ENCODE measurements at regions not wholly inside any gene's neighbourhood (a gene's known extent, or its start where the extent isn't known, plus 50 kb on each side); places are given as distances from the start of the nearest gene placed in this dataset.

DNA sequence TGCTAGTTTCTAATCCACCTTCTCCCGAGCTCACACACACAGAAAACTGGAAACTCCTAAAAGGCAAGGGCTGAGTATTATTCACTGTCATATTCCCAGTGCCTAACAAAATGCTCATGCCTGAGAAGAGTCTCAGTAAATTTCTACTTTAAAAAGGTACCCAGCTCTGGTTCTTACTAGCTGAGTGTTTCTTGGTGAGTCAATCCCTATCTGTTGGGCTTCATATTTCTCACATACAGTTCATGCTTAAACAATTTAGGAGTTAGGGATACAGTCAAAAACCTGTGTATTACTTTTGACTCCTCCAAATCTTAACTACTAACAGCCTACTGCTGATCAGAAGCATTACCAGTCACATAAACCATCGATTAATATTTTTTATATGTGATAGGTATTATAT is 204.9 kb downstream of the EN1 start:
- H3K27ac ChIP-seq, result no peak overlapping the region
- DNase-seq (ENCODE audit: low spot score), result no peak
- TF ChIP-seq, protein P1, sequence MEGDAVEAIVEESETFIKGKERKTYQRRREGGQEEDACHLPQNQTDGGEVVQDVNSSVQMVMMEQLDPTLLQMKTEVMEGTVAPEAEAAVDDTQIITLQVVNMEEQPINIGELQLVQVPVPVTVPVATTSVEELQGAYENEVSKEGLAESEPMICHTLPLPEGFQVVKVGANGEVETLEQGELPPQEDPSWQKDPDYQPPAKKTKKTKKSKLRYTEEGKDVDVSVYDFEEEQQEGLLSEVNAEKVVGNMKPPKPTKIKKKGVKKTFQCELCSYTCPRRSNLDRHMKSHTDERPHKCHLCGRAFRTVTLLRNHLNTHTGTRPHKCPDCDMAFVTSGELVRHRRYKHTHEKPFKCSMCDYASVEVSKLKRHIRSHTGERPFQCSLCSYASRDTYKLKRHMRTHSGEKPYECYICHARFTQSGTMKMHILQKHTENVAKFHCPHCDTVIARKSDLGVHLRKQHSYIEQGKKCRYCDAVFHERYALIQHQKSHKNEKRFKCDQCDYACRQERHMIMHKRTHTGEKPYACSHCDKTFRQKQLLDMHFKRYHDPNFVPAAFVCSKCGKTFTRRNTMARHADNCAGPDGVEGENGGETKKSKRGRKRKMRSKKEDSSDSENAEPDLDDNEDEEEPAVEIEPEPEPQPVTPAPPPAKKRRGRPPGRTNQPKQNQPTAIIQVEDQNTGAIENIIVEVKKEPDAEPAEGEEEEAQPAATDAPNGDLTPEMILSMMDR (conservative IDR thresholded peaks at IDR 0.05; ENCODE audit: low read depth), result no peak
- POLR2A ChIA-PET (ENCODE audit: low non-redundant PET), result no interaction called here
- CTCF ChIA-PET, result interaction anchor here (0.5 kb wide), 1 partner anchor 390 kb away, joined by 3 read pairs; no protein-coding TSS in a partner anchor

DNA sequence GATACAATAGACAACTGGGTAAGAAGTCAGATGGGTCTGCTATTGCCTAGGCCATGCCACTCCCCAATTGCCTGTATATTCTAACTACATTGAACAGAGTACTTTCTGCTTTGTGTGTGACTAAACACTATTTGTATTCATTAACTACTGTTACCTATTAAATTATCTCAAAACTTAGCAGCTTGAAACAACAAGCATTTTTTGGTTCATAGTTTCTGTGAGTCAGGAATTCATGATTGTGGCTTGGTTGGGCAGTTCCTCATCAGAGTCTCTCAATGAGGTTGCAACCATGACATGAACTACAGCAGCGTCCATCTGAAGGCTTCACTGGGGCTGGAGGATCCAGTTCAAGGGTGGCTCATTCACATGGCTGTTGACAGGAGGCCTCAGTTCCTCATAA is 205.7 kb downstream of the EN1 start:
- no peak for DNase-seq (ENCODE audit: low spot score)
- ChIA-PET POLR2A (ENCODE audit: low non-redundant PET) (no interaction called here), CTCF (no interaction called here)
- TF ChIP-seq, protein P1 (conservative IDR thresholded peaks at IDR 0.05; ENCODE audit: low read depth), result no peak
- no peak overlapping the region for H3K27ac ChIP-seq

DNA sequence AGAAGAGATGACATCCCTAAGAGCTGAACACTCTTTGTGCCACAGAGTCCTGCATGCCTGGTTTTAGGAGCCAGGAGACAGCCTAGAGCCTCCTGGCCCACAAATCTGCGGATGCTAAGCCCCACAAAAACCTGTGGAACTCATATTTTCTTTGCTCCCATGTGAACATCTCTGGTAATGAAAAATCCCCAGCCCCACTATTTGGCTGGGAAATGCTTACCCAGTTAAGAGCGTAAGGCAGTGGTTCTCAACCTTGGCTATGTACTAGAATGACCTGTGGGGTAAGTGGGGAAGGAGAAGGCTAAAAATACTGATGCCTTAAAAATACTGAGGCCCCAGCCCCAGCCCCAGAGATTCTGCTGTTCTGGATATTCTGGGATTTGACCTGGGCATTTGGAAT is 208.1 kb downstream of the EN1 start:
- POLR2A ChIA-PET (ENCODE audit: low non-redundant PET), result no interaction called here
- H3K27ac ChIP-seq, result no peak overlapping the region
- no peak for DNase-seq (ENCODE audit: low spot score)
- CTCF ChIA-PET, result interaction anchor here (0.5 to 0.7 kb wide), 2 partner anchors 372 to 418 kb away, joined by 3 to 4 read pairs; no protein-coding TSS in a partner anchor
- TF ChIP-seq, protein P1 (conservative IDR thresholded peaks at IDR 0.05; ENCODE audit: low read depth), result no peak

DNA sequence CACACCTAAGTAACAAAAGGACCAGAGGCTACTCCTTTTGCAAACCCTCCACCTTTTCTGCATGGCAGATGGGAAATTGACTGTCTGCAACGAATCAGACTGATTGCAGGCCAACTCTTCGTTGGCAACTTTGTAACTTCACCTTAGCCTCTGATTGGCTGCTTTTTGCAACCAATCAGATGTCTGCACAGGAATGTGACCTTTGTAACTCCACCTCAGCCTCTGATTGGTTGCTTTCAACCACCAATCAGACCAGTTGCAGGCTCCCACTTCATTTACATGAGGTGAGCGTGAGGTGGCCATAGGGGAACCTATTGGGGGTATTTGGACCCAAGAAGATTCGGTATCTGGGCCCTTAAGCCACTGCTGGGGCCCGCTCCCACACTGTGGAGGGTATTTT is 209.0 kb downstream of the EN1 start:
- CTCF ChIA-PET, result interaction anchor here (0.7 kb wide), 1 partner anchor 417 kb away, joined by 4 read pairs; no protein-coding TSS in a partner anchor
- TF ChIP-seq, protein P1 (conservative IDR thresholded peaks at IDR 0.05; ENCODE audit: low read depth), result no peak
- POLR2A ChIA-PET (ENCODE audit: low non-redundant PET), result no interaction called here
- no peak for DNase-seq (ENCODE audit: low spot score)
- H3K27ac ChIP-seq, result no peak overlapping the region

DNA sequence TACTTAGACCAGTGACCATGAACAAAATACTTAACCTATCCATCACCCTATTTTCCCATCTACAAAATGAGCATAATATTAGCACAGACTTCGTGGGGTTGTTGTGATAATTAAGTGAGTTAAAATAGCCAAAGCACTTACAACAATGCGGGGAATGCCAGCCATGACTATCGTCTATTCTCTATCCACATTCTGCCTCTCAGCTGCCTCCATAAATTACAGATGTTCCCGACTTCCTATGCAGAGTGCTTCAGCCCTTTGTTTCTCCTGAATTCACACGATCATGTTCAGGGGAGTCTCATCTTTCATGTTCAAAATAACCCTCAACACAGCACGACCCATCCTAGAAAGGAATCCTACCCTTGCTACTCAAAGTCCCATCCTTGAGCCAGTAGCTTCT is 211.6 kb downstream of the EN1 start:
- CTCF ChIA-PET, result interaction anchor here (0.6 kb wide), 1 partner anchor 30 kb away, joined by 3 read pairs; no protein-coding TSS in a partner anchor
- POLR2A ChIA-PET (ENCODE audit: low non-redundant PET), result no interaction called here
- no peak overlapping the region for H3K27ac ChIP-seq
- no peak for DNase-seq (ENCODE audit: low spot score)
- TF ChIP-seq, protein P1 (conservative IDR thresholded peaks at IDR 0.05; ENCODE audit: low read depth), result no peak

DNA sequence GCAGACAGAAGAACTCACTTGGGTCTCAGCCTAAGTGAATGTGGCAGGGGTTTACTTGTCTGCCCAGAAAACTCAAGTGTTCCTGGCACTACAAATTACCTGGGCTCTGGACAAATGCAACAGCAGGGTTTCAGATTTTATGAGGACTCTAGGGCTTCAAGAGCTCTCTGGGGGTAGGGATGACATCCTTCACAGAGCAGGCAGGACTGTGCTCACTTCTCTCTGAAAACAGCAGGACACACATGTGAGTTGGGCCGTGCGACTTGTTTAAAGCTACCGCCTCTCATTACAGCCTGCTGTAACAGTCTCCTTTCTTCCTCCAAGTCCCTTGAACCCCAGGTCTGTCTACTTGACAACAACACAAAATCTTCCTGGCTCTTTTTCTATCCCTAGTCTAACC is 212.6 kb downstream of the EN1 start:
- ChIA-PET POLR2A (ENCODE audit: low non-redundant PET) (no interaction called here), CTCF (no interaction called here)
- TF ChIP-seq, protein P1 (conservative IDR thresholded peaks at IDR 0.05; ENCODE audit: low read depth), result no peak
- DNase-seq (ENCODE audit: low spot score), result no peak
- no peak overlapping the region for H3K27ac ChIP-seq

All from RWPE1 (cell line).